PFSK-1 (cell line): ENCODE measurements at regions not wholly inside any gene's neighbourhood (a gene's known extent, or its start where the extent isn't known, plus 50 kb on each side); places are given as distances from the start of the nearest gene placed in this dataset.

Experiments used
- POLR2AphosphoS5 ChIP-seq: IDR thresholded peaks from 2 replicates; pipeline ENCODE4 v1.6.1; 2012; ENCODE audit warnings: low read depth, mild to moderate bottlenecking, control low read depth, low read length, moderate library complexity
- REST ChIP-seq, 2 experiments: IDR thresholded peaks; 2 replicates each; pipeline versions ENCODE4 v1.6.1 to v1.8.0; 2011 to 2012; ENCODE audit warnings: low read depth in 2 of 2, low read length in 2 of 2, control low read depth in 1 of 2, inconsistent platforms in 1 of 2, mild to moderate bottlenecking in 1 of 2, moderate library complexity in 1 of 2; ENCODE audit not compliant: insufficient read depth in 1 of 2
- TAF1 ChIP-seq: IDR thresholded peaks from 2 replicates; pipeline ENCODE4 v1.6.1; 2012; ENCODE audit warnings: low read length, control low read depth, borderline replicate concordance; ENCODE audit not compliant: insufficient read depth

DNA sequence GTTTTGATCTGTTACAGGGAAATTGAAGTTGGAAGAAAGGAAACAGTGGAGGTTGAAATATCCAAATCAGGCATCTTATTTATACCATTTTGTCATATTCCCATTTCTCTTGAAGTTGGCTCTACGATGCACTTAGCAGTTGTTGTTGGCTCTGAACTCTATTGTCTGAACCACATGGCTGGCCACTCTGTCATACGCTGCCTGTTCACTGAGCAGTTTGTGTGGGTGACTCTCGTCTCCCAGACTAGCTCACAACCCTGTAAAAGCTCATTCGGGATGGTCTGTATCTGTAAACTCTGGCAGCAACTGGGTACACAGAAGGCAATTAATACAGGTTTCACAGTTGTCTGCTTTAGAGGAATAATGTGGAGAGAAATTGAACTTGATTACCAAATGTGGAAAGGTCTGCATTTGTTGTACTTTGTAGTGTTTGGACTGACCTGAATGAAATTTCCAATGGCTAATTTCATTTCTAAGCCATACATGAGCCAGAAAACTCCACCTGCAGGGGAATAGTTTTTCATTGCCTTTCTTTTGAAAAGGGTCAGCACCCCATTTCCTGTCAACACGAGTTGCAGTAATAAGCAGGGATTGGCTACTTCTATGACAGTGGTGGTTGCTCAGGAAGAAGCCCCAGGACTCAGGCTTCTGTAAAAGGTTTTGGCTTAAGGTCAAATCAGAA is 378.2 kb downstream of the OSR1 start:
- TF ChIP-seq REST (IDR thresholded peaks at IDR 0.05; ENCODE audit: insufficient read depth in 1 of 2, low read depth in 2 of 2, low read length in 2 of 2) = no peak
- no peak for TF ChIP-seq POLR2AphosphoS5
- no peak for TF ChIP-seq TAF1
